Adrenal gland (tissue), 9 donors: ENCODE measurements at regions not wholly inside any gene's neighbourhood (a gene's known extent, or its start where the extent isn't known, plus 50 kb on each side); places are given as distances from the start of the nearest gene placed in this dataset.

Experiments
- DNase-seq, 7 donors: peaks; one replicate each; pipeline ENCODE4 v3.0.0-alpha.2; 2019 to 2020
- H3K27ac ChIP-seq, 5 donors: fragments of 200-600 bp; sonication (generic) in 4 of 5; 1 replicate in 3 of 5; 2 replicates in 2 of 5; pipeline versions ENCODE4 v1.5.1 to v1.8.0; 2016 to 2020; ENCODE audit warnings: mild to moderate bottlenecking in 1 of 5
- H3K27me3 ChIP-seq: fragments of 200-600 bp; 2 replicates; pipeline ENCODE4 v1.8.0; 2021
- H3K36me3 ChIP-seq, 2 donors: fragments of 200-600 bp; replicated peaks in 1 of 2; 1 replicate in 1 of 2; 2 replicates in 1 of 2; pipeline versions ENCODE4 v1.5.1 to v1.8.0; 2018 to 2022
- H3K4me1 ChIP-seq, 2 donors: fragments of 200-600 bp; replicated peaks in 1 of 2; 1 replicate in 1 of 2; 2 replicates in 1 of 2; pipeline versions ENCODE4 v1.5.1 to v1.8.0; 2018 to 2021
- H3K4me3 ChIP-seq, 4 donors: fragments of 200-600 bp; sonication (generic) in 3 of 4; one replicate each; pipeline ENCODE4 v1.5.1; 2016 to 2018
- H3K9me3 ChIP-seq, 3 donors: fragments of 200-600 bp; sonication (generic) in 1 of 3; replicated peaks in 1 of 3; 1 replicate in 2 of 3; 2 replicates in 1 of 3; pipeline versions ENCODE4 v1.5.1 to v1.8.0; 2016 to 2021
- POLR2A ChIP-seq, 2 donors: fragments of 450-650 bp; IDR thresholded peaks; one replicate each; pipeline ENCODE4 v1.6.1; 2017; ENCODE audit warnings: antibody characterized with exemption in 2 of 2, mild to moderate bottlenecking in 2 of 2, moderate library complexity in 1 of 2
- WGBS, 4 donors: extraction: QIAGEN DNeasy Blood & Tissue Kit in 2 of 4; methylation state at CpG; one replicate each; pipeline versions ENCODE4 v1.1.5 to v1.1.7; 2013 to 2017; 5-methylcytosine and 5-hydroxymethylcytosine counted together
- intact Hi-C, 2 donors: fragments of 100-400 bp; cut with DNase I; formaldehyde crosslinking; loops; one replicate each; pipeline versions ENCODE4 v1.14.1 to v1.15.0; 2022 to 2023
- TF ChIP-seq, protein P1 (sequence below), 6 experiments: fragments of 450-650 bp in 4 of 6; fragments of 200-600 bp in 2 of 6; sonication (generic) in 1 of 6; IDR thresholded peaks; 1 replicate in 5 of 6; 2 replicates in 1 of 6; pipeline versions ENCODE4 v1.5.1 to v1.8.0; 2016 to 2021; ENCODE audit warnings: antibody characterized with exemption in 6 of 6, mild to moderate bottlenecking in 2 of 6, moderate library complexity in 1 of 6
- donor health status: healthy with polysubstance abuse.
- donor health status: Bipolar disorder and iron deficiency.
- donor health status: DM: yes; HTN: yes; CAD: no.
- donor health status: DM: no; HTN: no; CAD: no.
- donor health status: DM: no; HTN: no; CAD: no.

DNA sequence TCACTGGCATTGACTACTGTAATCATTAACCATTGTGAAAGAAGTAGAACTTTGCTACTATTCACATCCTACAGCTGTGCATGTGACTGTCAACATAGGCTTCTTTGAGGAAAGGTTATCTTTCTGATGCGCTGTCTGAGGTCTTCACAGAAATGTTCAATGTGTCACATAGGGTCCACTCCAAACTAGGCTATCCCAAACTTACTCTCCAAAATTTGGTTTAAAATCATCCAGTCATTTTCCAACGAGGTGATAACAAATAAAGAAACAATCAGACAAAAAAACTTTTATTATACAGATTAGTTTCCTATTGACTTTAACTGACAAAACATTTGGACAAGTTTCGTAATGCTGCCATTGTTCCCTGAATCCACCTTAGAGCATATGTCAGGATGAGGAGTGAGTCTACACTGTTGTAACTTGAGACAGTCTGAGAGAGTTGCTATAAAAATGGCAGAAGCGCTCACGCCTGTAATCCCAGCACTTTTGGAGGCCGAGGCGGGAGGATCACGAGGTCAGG lies 511.6 kb downstream of the PLOD2 start:
- no peaks in the 10 kb centered on the region for H3K4me1 ChIP-seq
- H3K27ac ChIP-seq: no peak overlapping the region
- TF ChIP-seq, protein P1, sequence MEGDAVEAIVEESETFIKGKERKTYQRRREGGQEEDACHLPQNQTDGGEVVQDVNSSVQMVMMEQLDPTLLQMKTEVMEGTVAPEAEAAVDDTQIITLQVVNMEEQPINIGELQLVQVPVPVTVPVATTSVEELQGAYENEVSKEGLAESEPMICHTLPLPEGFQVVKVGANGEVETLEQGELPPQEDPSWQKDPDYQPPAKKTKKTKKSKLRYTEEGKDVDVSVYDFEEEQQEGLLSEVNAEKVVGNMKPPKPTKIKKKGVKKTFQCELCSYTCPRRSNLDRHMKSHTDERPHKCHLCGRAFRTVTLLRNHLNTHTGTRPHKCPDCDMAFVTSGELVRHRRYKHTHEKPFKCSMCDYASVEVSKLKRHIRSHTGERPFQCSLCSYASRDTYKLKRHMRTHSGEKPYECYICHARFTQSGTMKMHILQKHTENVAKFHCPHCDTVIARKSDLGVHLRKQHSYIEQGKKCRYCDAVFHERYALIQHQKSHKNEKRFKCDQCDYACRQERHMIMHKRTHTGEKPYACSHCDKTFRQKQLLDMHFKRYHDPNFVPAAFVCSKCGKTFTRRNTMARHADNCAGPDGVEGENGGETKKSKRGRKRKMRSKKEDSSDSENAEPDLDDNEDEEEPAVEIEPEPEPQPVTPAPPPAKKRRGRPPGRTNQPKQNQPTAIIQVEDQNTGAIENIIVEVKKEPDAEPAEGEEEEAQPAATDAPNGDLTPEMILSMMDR (IDR thresholded peaks at IDR 0.05): no peak
- no peak for TF ChIP-seq POLR2A (IDR thresholded peaks at IDR 0.05)
- DNase-seq: no peak
- 82 to 93% (median 90%) methylated on average over 8 of the region's 8 CpGs for WGBS, 4 donors
- intact Hi-C loops: no loop called here
- H3K4me3 ChIP-seq: no peak overlapping the region
- H3K36me3 ChIP-seq: no peaks in the 10 kb centered on the region
- no peaks in the 10 kb centered on the region for H3K27me3 ChIP-seq
- H3K9me3 ChIP-seq: no peaks in the 10 kb centered on the region

DNA sequence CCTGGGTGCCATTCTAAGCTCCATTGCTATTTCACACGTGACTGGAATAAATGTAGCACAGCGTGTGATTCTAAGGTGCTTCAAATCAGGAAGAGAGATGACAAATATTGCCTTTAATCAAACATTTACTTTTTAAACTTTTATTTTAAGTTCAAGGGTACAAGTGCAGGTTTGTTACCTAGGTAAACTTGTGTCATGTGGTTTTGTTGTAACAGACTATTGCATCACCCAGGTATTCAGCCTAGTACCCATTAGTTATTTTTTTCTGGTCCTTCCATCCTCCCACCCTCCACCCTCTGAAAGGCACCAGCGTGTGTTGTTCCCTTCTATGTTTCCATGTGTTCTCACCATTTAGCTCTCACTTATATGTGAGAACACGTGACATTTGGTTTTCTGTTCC lies 510.8 kb downstream of the PLOD2 start:
- TF ChIP-seq POLR2A (IDR thresholded peaks at IDR 0.05): no peak
- TF ChIP-seq, protein P1 (IDR thresholded peaks at IDR 0.05): no peak
- Histone ChIP-seq H3K36me3 (no peaks in the 10 kb centered on the region), H3K27ac (no peak overlapping the region), H3K4me3 (no peak overlapping the region), H3K9me3 (no peaks in the 10 kb centered on the region), H3K27me3 (no peaks in the 10 kb centered on the region), H3K4me1 (no peaks in the 10 kb centered on the region)
- intact Hi-C loops: no loop called here
- 81 to 93% (median 87%) methylated on average over 4 of the region's 4 CpGs for WGBS, 4 donors
- DNase-seq: no peak

DNA sequence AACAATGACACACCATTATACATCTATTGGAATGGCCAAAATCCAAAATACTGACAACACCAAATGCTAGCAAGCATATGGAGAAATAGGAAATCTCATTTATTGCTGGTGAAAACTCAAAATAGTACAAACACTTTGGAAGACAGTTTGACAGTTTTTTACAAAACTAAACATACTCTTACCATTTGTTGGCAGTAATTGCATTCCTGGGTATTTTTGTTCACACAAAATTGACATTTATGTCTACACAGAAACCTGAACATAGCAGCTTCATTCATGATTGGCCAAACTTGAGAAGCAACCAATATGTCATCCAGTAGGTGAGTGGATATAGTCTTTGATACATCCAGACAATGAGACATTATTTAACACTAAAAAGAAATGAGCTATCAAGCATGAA lies 489.9 kb downstream of the PLOD2 start:
- Histone ChIP-seq H3K4me1 (no peaks in the 10 kb centered on the region), H3K9me3 (no peaks in the 10 kb centered on the region), H3K27ac (no peak overlapping the region), H3K36me3 (no peaks in the 10 kb centered on the region), H3K4me3 (no peak overlapping the region), H3K27me3 (no peaks in the 10 kb centered on the region)
- intact Hi-C loops: no loop called here
- TF ChIP-seq POLR2A (IDR thresholded peaks at IDR 0.05): no peak
- TF ChIP-seq, protein P1 (IDR thresholded peaks at IDR 0.05): no peak
- no peak for DNase-seq

DNA sequence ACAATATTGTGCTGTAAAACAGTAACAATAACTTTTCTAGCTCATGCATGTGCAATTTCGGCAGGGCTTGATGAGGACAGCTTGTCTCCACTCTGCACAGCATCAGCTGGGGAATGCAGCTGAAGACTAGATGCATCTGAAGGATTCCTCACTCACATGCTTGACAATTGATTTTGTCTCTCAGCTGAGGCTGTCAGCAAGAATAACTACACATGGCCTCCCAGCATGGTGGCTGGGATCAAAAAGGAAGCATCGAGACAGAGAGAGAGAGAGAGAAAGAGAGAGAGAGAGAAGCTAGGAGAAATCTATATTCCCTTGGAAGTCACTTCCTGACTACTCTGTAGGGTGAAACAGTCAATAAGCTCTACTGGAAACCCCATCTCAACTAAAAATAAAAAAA lies 487.1 kb downstream of the PLOD2 start:
- Histone ChIP-seq H3K27me3 (no peaks in the 10 kb centered on the region), H3K36me3 (no peaks in the 10 kb centered on the region), H3K4me3 (no peak overlapping the region), H3K4me1 (no peaks in the 10 kb centered on the region), H3K9me3 (no peaks in the 10 kb centered on the region), H3K27ac (no peak overlapping the region)
- intact Hi-C loops: no loop called here
- DNase-seq: no peak
- no peak for TF ChIP-seq POLR2A (IDR thresholded peaks at IDR 0.05)
- TF ChIP-seq, protein P1 (IDR thresholded peaks at IDR 0.05): no peak
- 48 to 67% (median 62%) methylated on average over 2 of the region's 2 CpGs for WGBS, 4 donors
